ENCODE measurements at regions not wholly inside any gene's neighbourhood (a gene's known extent, or its start where the extent isn't known, plus 50 kb on each side); places are given as distances from the start of the nearest gene placed in this dataset.

- TF ChIP-seq POLR2A (IDR thresholded peaks at IDR 0.05): no peak
- TF ChIP-seq, protein P1, sequence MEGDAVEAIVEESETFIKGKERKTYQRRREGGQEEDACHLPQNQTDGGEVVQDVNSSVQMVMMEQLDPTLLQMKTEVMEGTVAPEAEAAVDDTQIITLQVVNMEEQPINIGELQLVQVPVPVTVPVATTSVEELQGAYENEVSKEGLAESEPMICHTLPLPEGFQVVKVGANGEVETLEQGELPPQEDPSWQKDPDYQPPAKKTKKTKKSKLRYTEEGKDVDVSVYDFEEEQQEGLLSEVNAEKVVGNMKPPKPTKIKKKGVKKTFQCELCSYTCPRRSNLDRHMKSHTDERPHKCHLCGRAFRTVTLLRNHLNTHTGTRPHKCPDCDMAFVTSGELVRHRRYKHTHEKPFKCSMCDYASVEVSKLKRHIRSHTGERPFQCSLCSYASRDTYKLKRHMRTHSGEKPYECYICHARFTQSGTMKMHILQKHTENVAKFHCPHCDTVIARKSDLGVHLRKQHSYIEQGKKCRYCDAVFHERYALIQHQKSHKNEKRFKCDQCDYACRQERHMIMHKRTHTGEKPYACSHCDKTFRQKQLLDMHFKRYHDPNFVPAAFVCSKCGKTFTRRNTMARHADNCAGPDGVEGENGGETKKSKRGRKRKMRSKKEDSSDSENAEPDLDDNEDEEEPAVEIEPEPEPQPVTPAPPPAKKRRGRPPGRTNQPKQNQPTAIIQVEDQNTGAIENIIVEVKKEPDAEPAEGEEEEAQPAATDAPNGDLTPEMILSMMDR (IDR thresholded peaks at IDR 0.05): no peak
Measured at GRCh38 chr9:11506980-11507379, 894.2 kb upstream of the PTPRD start.
